ENCODE measurements at regions not wholly inside any gene's neighbourhood (a gene's known extent, or its start where the extent isn't known, plus 50 kb on each side); places are given as distances from the start of the nearest gene placed in this dataset.

DNA sequence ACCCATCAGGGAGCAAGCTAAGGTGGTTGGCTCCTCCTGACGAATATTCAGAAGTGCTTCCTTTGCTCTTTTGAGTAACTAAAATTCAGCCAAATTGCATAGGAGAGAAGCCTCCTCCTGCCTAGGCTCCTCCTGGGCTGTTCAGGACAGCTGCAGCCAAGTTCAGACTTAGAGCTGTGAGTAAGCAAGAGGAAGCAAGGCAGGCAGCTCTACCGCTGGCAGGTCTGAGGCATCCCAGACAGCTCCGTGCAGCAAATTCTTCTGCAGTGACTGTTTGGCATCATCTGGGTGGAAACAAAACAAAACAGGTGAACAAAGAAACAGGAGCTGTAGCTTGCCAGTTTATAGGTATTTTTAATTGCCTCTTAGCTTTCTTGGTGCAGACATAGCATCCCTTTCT, 421.0 kb downstream of the GADD45G start (continued):
- no peak for TF ChIP-seq CHD7 (IDR thresholded peaks at IDR 0.05; ENCODE audit: insufficient replicate concordance, low read length)
- no peak for TF ChIP-seq ZNF274 (IDR thresholded peaks at IDR 0.05; ENCODE audit: borderline replicate concordance, extremely low read depth, low read length)
- TF ChIP-seq CHD1 (IDR thresholded peaks at IDR 0.05; ENCODE audit: low read depth, low read length): no peak
- no peak for TF ChIP-seq KDM1A (IDR thresholded peaks at IDR 0.05; ENCODE audit: borderline replicate concordance, low read length)
- no peak for TF ChIP-seq SP4 (IDR thresholded peaks at IDR 0.05; ENCODE audit: low read length)
- no peak for TF ChIP-seq SAP30 (IDR thresholded peaks at IDR 0.05; ENCODE audit: insufficient read depth, insufficient replicate concordance, low read length)
- TF ChIP-seq, protein P1, sequence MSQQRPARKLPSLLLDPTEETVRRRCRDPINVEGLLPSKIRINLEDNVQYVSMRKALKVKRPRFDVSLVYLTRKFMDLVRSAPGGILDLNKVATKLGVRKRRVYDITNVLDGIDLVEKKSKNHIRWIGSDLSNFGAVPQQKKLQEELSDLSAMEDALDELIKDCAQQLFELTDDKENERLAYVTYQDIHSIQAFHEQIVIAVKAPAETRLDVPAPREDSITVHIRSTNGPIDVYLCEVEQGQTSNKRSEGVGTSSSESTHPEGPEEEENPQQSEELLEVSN (IDR thresholded peaks at IDR 0.05): no peak
- TF ChIP-seq YY1 (IDR thresholded peaks at IDR 0.05; ENCODE audit: low read depth, low read length): no peak
- no peak for TF ChIP-seq SP2 (IDR thresholded peaks at IDR 0.05; ENCODE audit: low read length)

All from H1 (cell line).